Upper lobe of right lung (tissue), 1 donor: ENCODE measurements at regions not wholly inside any gene's neighbourhood (a gene's known extent, or its start where the extent isn't known, plus 50 kb on each side); places are given as distances from the start of the nearest gene placed in this dataset.

Source experiments
- ATAC-seq: fragments of 200-7000 bp; cut with Tn5 transposase; one replicate; pipeline ENCODE4 v1.9.1; 2020; ENCODE audit warnings: mild to moderate bottlenecking, moderate library complexity
- DNase-seq: peaks from one replicate; pipeline ENCODE4 v3.0.0-alpha.2; 2020
- H3K27ac ChIP-seq: fragments of 200-600 bp; one replicate; pipeline ENCODE4 v1.8.0; 2022
- H3K27me3 ChIP-seq: fragments of 200-600 bp; one replicate; pipeline ENCODE4 v1.8.0; 2022; ENCODE audit warnings: mild to moderate bottlenecking
- H3K36me3 ChIP-seq: fragments of 200-600 bp; one replicate; pipeline ENCODE4 v1.8.0; 2022
- H3K4me1 ChIP-seq: fragments of 200-600 bp; one replicate; pipeline ENCODE4 v1.8.0; 2022
- H3K4me3 ChIP-seq: fragments of 200-600 bp; one replicate; pipeline ENCODE4 v1.8.0; 2022; ENCODE audit warnings: mild to moderate bottlenecking
- H3K9me3 ChIP-seq: fragments of 200-600 bp; one replicate; pipeline ENCODE4 v1.8.0; 2022
- CTCF ChIP-seq: fragments of 200-600 bp; IDR thresholded peaks from one replicate; pipeline ENCODE4 v1.8.0; 2022; ENCODE audit warnings: antibody characterized with exemption
- intact Hi-C: fragments of 100-400 bp; cut with DNase I; formaldehyde crosslinking; loops from one replicate; pipeline ENCODE4 v1.11.0; 2022
- donor health status: DM: no; HTN: yes; CAD: no; lungs with severe emphysema.

- no peak for TF ChIP-seq CTCF
- Histone ChIP-seq H3K27ac (no peak overlapping the region), H3K4me3 (no peak overlapping the region), H3K27me3 (no peaks in the 10 kb centered on the region), H3K9me3 (no peaks in the 10 kb centered on the region), H3K4me1 (peaks cover 5% of the 10 kb centered on the region), H3K36me3 (no peaks in the 10 kb centered on the region)
- ATAC-seq, result no peak
- no peak for DNase-seq
- intact Hi-C loops, result loop anchor here (10.0 kb wide), 1 partner anchor 123 kb away; no protein-coding TSS in a partner anchor
Measured at GRCh38 chr18:24601585-24601984, 141.1 kb downstream of the HRH4 start.

GRCh38 chr18:24602201-24602600 lies 141.8 kb downstream of the HRH4 start:
- Histone ChIP-seq H3K27ac (no peak overlapping the region), H3K4me1 (peaks cover 5% of the 10 kb centered on the region), H3K4me3 (no peak overlapping the region), H3K27me3 (no peaks in the 10 kb centered on the region), H3K36me3 (no peaks in the 10 kb centered on the region), H3K9me3 (no peaks in the 10 kb centered on the region)
- TF ChIP-seq CTCF, result no peak
- ATAC-seq (no peak), DNase-seq (no peak)
- intact Hi-C loops, result loop anchor here (10.0 kb wide), 1 partner anchor 123 kb away; no protein-coding TSS in a partner anchor

GRCh38 chr18:24603151-24603550 lies 142.7 kb downstream of the HRH4 start:
- H3K27ac ChIP-seq, result no peak overlapping the region
- H3K4me1 ChIP-seq, result peaks cover 5% of the 10 kb centered on the region
- intact Hi-C loops, result loop anchor here (10.0 kb wide), 1 partner anchor 122 kb away; no protein-coding TSS in a partner anchor
- no peak overlapping the region for H3K4me3 ChIP-seq
- H3K9me3 ChIP-seq, result no peaks in the 10 kb centered on the region
- no peaks in the 10 kb centered on the region for H3K27me3 ChIP-seq
- no peak for ATAC-seq
- H3K36me3 ChIP-seq, result no peaks in the 10 kb centered on the region
- no peak for DNase-seq
- TF ChIP-seq CTCF, result no peak

- H3K4me1 ChIP-seq, result peaks cover 5% of the 10 kb centered on the region
- H3K9me3 ChIP-seq, result no peaks in the 10 kb centered on the region
- H3K4me3 ChIP-seq, result no peak overlapping the region
- no peak overlapping the region for H3K27ac ChIP-seq
- TF ChIP-seq CTCF, result no peak
- no peak for DNase-seq
- intact Hi-C loops, result loop anchor here (10.0 kb wide), 1 partner anchor 119 kb away; no protein-coding TSS in a partner anchor
- no peaks in the 10 kb centered on the region for H3K27me3 ChIP-seq
- no peaks in the 10 kb centered on the region for H3K36me3 ChIP-seq
- no peak for ATAC-seq
Measured at GRCh38 chr18:24605444-24605843, 145.0 kb downstream of the HRH4 start.

- no peak for TF ChIP-seq CTCF
- no peak for ATAC-seq
- Histone ChIP-seq H3K4me3 (no peak overlapping the region), H3K27me3 (no peaks in the 10 kb centered on the region), H3K36me3 (no peaks in the 10 kb centered on the region), H3K27ac (no peak overlapping the region), H3K4me1 (no peaks in the 10 kb centered on the region), H3K9me3 (no peaks in the 10 kb centered on the region)
- DNase-seq, result no peak
- intact Hi-C loops, result loop anchor here (10.0 kb wide), 1 partner anchor 116 kb away; no protein-coding TSS in a partner anchor
Measured at GRCh38 chr18:24609254-24609653, 148.8 kb downstream of the HRH4 start.

- no peaks in the 10 kb centered on the region for H3K36me3 ChIP-seq
- intact Hi-C loops, result no loop called here
- DNase-seq, result no peak
- H3K9me3 ChIP-seq, result no peaks in the 10 kb centered on the region
- H3K4me1 ChIP-seq, result no peaks in the 10 kb centered on the region
- TF ChIP-seq CTCF, result no peak
- H3K27me3 ChIP-seq, result no peaks in the 10 kb centered on the region
- ATAC-seq, result no peak
- H3K4me3 ChIP-seq, result no peak overlapping the region
- H3K27ac ChIP-seq, result no peak overlapping the region
Measured at GRCh38 chr18:24611075-24611474, 150.6 kb downstream of the HRH4 start.
